GM18508 (cell line): ENCODE measurements at regions not wholly inside any gene's neighbourhood (a gene's known extent, or its start where the extent isn't known, plus 50 kb on each side); places are given as distances from the start of the nearest gene placed in this dataset.
"Not testable (repeated sequence)": the region's sequence is repeated elsewhere in the genome, so short reads cannot be mapped to it uniquely, and the experiment has no call there.

Experiments
- ATAC-seq: cut with Tn5 transposase; IDR thresholded peaks from one replicate; pipeline ENCODE4 v1.9.1; 2021; ENCODE audit warnings: moderate number of reproducible peaks; ENCODE audit not compliant: insufficient read depth, unreplicated experiment

DNA sequence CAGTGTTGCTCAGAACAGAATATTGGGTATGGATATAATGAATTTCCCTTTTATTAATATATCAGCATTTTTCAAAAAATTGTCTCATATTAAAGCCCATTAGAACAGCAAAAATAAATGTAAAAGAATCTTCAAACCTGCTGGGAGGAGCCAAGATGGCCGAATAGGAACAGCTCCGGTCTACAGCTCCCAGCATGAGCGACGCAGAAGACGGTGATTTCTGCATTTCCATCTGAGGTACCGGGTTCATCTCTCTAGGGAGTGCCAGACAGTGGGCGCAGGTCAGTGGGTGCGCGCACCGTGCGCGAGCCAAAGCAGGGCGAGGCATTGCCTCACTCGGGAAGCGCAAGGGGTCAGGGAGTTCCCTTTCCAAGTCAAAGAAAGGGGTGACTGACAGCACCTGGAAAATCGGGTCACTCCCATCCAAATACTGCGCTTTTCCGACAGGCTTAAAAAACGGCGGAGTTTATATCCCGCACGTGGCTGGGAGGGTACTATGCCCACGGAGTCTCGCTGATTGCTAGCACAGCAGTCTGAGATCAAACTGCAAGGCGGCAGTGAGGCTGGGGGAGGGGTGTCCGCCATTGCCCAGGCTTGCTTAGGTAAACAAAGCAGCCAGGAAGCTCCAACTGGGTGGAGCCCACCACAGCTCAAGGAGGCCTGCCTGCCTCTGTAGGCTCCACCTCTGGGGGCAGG is 816.8 kb downstream of the TTLL7 start:
- ATAC-seq: not testable (repeated sequence)

DNA sequence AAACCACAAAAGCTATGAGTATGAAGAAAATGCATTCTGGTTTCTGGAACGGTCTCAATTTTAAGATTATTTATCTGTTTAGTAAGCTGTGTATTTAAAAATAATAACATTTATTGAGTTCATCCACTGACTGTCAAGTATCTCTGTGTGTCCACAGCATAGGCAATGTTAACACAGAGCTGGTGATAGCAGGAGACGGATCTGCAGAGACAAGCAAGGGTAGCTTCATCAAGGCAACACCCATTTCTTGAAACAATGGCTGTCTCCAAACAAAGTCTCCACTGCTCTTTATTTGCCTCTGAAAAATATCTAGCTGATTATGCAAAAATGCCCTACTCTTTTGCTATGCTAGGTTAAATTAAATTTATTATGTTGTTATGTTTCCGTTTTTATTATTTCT is 818.3 kb downstream of the TTLL7 start:
- ATAC-seq: not testable (repeated sequence)

DNA sequence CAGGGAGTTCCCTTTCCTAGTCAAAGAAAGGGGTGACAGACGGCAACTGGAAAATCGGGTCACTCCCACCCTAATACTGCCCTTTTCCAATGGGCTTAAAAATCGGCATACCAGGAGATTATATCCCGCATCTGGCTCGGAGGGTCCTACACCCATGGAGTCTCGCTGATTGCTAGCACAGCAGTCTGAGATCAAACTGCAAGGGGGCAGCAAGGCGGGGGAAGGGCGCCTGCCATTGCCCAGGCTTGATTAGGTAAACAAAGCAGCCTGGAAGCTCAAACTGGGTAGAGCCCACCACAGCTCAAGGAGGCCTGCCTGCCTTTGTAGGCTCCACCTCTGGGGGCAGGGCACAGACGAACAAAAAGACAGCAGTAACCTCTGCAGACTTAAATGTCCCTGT is 831.3 kb downstream of the TTLL7 start:
- not testable (repeated sequence) for ATAC-seq

DNA sequence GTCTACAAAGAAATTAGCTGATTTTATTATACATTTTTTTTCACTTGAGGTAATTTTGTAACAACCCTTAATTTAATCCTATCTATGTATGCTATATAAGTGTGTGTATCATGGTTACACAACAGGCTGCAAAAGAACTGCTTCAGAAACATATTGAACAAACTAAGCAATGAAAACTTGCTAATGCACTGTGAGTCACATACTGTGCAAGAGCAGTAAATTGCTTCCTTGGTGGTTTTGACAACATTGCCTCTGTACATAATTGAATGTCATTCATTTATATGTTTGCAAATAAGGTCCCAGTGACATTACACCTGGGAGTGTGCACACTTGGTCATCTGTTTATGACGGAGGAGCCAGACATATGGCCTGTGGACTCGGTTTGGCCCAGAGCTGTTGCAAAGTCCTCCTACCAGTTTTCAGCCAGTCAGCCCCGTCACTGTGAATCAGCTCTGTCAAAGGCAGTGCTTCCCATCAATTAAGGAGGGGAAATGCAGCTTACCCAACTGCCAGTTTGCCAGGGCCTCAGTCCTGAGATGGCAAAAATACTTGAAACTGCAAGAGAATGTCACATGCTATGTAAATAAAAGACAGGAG is 835.0 kb downstream of the TTLL7 start:
- ATAC-seq: not testable (repeated sequence)

DNA sequence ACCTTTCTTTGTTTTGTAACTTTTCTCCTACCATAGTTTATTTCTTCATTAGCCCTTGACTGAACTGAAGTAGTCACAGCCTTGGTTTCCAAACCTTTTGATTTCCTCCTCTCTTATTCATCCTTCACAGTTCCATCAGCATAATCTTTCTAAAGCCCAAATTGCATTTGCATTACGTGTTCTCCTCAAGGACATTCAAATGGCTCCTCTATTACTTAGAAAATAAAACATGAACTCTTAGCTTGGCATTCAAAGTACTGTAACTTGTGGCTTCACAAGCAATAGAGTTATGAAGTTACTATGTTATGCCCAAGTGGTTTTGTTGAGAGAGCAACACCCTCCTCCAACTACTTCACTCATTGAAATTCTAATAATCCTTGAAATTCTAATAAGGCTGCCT is 840.0 kb downstream of the TTLL7 start:
- ATAC-seq: not testable (repeated sequence)

DNA sequence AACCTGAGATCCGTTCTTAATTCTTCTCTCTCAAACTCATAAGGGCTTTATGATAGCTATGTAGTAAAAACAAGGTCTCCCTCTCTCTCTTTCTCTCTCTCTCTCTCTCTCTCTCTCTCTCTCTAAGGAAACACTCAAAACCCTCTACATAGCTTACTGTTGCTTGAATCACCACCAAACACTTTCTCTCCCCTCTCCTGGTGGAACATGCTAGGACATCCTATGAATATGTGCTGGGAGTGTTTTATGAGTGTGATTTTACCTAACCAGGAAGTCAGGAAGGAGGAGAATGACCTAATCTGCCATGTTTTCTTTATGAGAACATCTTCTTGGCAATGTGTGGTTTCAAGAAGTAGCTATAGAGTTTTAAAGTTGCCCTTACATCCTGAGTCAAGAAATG is 844.6 kb downstream of the TTLL7 start:
- not testable (repeated sequence) for ATAC-seq

DNA sequence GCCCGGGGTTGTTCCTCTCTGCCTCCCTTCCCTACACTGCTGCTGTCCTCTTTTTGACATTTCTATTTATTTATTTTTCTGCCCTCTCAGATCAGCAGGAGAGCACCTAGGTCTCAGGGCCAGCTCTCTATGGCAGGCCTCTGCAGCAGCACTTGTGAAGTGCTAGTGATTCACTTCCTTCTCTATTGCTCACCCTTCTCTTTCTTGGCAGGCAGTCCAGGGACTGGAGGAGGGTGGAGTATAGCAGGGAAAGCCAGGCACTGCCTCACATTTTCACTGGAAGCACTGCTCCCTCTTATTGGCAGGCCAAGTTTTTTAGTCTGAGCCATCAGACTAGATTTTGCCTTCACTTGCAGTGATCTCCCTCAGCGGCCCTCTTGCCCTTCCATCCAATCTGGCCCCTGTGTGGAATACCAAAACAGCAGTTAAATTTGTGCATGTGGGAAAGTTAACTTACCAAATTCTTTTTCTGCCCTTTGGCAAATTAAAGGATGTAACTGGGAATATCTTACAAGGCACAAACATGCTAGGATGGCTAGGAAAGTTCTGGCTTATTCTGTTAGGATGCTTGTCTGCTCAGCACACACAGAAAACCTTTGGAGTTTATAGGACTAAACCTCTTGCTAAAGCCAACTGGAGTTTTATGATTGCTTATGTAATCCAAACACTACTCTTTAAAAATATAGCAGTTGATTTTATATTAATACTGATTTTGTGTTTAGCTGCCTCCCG is 847.6 kb downstream of the TTLL7 start:
- not testable (repeated sequence) for ATAC-seq

DNA sequence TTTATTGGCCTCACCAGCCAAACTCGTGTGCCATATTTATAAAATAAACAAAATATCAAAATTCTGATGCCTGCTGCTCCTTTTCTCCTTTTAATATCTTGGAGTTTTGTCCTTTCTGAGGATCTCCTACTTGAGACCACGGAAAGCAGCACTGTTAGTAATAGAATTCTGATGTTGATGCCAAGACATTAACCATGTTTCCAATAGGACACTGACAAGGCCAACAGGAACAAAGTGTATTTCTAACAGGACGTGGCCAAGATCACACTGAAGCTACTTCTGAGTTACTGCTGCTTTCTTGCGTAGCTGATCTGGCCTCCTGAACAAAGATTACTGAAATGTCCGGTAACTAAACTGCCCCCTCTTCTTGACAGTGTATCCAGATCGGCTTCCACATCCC is 848.5 kb downstream of the TTLL7 start:
- ATAC-seq: not testable (repeated sequence)

DNA sequence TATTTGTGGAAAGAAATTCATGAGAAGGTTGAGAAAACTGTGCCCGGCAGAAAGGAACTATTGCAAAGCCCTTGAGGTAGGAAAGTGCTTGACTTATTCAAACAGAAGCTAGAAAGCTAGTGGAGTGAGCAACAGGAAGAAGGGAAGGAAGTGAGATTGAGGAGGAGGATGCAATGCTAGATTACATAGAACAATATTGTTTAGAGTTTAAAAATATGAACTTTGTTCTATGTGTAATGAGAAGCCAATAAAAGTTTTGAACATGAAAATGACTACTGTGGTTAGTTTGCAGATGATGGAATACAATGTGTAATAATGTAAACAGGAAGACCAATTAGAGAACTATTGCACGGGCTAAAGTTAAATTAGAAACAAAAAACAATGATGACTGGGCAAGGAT is 853.1 kb downstream of the TTLL7 start:
- not testable (repeated sequence) for ATAC-seq

DNA sequence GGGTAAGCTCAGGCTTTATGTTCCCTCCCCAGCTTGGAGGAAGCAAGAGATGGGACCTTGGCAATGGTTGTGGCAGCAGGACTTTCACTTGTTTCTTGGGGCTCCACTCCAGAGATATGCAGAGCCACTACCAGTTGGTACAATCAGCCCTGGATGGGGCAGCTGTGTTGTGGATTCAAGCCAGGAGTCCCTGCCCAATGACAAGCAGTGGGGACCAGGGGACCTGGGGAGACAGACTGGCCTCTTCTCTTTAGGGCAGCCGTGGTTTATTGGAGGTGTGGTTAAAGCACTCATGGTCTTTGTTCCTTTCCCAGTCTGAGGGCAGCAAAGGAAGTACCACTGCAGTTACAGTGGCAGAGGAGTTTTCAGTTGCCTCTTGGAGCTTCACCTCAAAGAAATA is 856.1 kb downstream of the TTLL7 start:
- ATAC-seq: not testable (repeated sequence)

DNA sequence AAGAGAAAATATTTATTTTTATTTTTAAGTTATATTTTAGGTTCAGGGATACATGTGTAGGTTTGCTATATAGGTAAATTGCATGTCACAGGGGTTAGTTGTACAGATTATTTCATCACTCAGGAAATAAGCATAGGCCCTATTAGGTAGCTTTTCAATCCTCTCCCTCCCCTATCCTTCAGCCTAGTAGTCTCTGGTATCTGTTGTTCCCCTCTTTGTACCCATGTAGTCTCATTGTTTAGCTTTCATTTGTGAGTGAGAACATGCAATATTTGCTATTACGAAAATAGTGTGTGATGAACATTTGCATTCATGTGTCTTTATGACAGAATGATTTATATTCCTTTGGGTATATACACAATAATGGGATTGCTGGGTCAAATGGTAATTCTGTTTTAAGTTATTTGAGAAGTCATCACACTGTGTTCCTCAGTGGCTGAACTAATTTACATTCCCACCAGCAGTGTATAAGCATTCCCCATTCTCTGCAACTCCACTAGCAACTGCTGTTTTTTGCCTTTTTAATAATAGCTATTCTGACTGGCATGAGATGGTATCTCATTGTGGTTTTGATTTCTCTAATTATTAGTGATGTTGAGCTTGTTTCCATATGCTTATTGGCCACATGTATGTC is 863.3 kb downstream of the TTLL7 start:
- not testable (repeated sequence) for ATAC-seq

DNA sequence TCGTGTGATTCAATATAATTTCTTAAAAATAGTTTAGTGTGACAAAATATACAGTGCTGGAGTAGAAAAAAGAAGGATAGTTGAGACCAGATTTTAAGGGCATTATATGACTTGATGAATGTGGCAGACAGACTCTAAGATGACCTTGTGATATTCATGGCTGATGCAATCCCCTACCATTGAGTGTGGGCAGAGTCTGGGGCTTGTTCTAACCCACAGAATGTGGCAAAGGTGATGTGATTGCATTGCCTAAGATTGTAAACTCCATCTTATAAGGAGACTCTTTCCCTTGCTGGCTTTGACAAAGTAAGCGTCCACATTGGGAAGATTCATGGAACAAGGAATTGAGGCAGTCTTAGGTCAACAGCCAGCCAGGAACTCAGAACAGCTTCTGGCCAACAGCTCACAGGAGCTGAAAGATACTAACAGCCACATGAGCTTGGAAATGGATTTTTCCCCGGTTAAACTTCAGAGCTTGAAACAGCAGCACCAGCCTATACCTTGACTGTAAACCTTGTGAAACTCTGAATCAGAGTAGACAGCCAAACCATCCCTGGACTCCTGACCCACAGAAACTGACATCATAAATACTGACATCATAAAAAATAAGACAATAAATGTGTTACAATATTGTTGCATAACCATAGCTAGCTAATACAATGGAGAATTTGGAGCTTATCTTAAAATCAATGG is 864.5 kb downstream of the TTLL7 start:
- not testable (repeated sequence) for ATAC-seq

DNA sequence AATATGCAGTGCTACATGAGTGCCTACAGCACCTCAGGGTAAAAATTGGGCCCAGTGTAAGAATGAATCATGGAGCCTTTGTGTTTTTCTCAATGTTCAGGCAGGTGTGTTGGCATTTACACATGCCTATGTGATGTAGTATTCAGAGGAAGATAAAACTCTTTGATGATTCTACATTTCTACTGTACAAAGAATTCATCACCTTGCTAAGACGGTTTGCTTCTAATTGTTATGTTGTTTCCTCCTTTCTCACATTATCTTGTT is 867.3 kb downstream of the TTLL7 start:
- ATAC-seq: no peak

DNA sequence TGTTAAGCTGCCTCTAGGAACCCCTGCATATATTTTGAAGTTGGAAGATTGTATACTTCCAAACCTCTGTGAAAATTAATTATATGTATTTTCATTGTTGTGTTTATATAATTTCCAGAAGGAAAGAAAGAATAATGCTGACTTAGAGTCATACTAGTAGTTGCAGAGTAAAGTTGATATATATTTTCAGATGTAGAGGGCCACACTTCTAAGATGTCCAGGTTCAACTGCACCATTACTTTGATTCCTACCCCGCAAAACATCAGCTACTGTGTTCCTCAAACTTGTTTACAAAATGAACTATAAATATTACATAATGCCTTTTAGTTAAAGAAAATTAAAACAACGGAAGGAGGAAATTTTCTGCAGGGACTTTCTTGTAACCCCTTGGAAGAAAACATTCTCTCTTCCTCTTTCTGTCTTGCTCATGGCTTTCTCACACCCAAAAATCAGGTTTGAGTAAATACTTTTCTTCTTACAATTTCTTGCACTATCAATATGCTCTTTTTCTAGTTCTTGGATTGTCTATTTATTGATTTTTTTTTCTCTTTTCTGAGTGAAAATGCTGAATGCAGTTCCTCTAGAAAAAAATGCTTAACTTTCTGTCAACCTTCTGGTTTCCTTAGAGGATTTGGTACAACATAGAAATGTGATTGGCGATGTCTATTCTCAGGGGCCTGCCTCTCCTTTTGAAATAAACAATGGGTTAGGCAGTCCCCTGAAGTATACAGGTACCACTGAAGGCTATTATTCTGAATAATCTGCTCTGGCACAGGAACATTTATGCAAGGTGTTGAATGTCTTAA is 867.8 kb downstream of the TTLL7 start:
- ATAC-seq: no peak

DNA sequence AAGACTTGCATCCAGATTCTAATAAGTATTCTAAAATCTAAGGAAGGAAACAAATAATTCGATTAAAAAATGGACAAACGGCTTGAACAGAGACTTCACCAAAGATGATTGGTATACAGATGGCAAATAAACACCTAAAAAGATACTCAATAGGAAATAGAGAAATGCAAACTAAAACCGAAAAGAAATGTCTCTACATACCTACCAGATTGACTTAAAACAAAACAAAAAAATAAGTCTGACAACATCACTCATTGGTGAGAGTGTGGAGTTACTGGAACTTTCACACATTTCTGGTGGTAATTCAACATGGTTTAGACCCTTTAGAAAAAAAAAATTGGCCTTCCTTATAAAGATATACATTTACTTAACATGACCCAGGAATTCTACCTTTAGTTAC is 869.8 kb downstream of the TTLL7 start:
- no peak for ATAC-seq

DNA sequence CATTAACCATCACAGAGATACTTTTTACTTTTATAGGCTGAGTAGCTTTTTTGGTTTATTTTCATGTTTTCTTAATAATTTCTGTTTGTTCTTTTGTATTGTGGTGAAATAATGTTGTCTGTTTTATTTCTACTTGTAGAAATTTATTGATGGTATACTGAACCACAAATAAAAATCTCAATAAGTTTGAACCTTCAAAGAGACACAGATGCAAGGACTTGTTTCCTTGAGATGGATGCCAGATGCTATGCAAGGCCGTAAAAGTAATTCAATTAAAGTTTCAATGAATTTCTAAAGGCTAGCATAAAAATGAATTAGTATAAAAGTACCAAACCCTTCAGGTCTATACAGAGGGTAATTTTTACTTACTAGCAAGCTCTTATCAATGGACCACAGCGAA is 873.5 kb downstream of the TTLL7 start:
- ATAC-seq: no peak

DNA sequence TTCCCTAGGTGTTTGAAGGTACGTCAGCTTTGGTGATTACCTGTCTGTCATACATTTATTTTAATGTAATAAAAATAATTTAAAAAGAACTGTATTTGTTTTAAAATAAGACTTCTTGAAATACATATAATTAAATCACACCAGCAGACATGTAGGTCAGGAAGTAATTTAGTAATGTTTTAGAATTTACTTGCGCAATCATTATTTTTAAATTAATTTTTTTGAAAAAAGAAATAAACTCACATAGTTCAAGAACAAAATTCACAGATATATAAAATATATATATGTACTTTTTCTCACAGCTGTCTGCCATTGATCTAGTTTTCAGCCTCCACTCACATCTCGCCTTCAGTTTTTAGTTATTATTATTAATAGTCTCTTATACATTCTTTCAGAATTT is 875.9 kb downstream of the TTLL7 start:
- ATAC-seq: no peak

DNA sequence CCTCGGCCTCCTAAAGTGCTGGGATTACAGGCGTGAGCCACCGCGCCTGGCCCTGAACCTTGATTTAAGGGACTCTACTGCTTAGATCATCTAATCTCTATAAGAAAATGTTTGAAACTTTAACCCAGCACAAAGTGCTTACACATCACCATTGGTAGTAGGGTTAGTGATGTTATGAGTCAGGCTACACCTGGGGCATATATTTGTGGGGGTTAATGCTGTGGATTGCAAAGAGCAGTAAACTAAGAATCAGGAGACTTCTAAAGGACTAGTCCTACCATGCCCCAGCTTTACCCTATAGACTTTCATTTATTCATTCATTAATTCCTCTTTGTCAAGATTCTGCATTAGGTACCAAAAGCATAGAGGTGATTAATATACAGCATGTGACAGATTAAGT is 880.5 kb downstream of the TTLL7 start:
- no peak for ATAC-seq

DNA sequence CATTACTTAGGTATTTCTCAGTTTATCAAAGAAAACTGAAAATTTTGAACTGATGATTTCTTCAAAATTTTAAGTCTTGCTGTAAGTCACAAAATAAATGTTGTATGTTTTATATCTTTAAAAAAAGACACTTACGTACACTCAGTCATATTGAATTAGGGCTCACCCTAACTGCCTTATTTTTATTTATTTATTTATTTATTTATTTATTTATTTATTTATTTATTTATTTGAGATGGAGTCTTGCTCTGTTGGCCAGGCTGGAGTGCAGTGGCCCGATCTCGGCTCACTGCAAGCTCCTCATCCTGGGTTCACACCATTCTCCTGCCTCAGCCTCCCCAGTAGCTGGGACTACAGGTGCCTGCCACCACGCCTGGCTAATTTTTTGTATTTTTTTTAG is 881.9 kb downstream of the TTLL7 start:
- ATAC-seq: not testable (repeated sequence)

DNA sequence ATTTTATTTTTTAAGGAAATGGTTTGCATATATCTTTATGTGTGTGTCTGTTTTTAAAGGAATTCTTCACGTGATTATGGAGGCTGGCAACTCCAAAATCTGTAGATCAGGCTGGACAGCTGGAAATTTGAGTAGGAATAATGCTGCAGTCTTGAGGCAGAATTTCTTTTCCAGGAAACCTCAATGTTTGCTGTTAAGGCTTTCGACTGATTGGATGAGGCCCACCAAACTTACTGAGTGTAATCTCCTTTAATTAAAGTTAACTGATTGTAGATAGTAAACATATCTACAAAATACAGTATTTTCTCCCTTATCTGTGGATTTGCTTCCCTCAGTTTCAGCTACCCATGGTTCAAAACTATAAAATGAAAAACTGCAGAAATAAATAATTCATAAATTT is 883.1 kb downstream of the TTLL7 start:
- no peak for ATAC-seq
